GM18507 (cell line): ENCODE measurements at regions not wholly inside any gene's neighbourhood (a gene's known extent, or its start where the extent isn't known, plus 50 kb on each side); places are given as distances from the start of the nearest gene placed in this dataset.
"Not testable (repeated sequence)": the region's sequence is repeated elsewhere in the genome, so short reads cannot be mapped to it uniquely, and the experiment has no call there.

Experiments used
- DNase-seq: peaks from one replicate; pipeline ENCODE4 v3.0.0; 2011; ENCODE audit warnings: low read depth; ENCODE audit not compliant: insufficient read length; ENCODE audit errors: extremely low spot score
- FAIRE-seq: peaks from 2 replicates; lab custom pipeline; 2011; peaks lifted over from hg19 to GRCh38; lab: Jason Lieb, UNC

GRCh38 chr3:110849064-110849463 lies 222.6 kb upstream of the NECTIN3 start:
- no peak for FAIRE-seq
- no peak for DNase-seq

- FAIRE-seq (no peak), DNase-seq (no peak)
Observed at GRCh38 chr3:110851736-110852135, 219.9 kb upstream of the NECTIN3 start.

- FAIRE-seq (no peak), DNase-seq (no peak)
Observed at GRCh38 chr3:110855207-110855606, 216.4 kb upstream of the NECTIN3 start.

- DNase-seq, result no peak
- no peak for FAIRE-seq
Observed at GRCh38 chr3:110856916-110857315, 214.7 kb upstream of the NECTIN3 start.

- DNase-seq (no peak), FAIRE-seq (no peak)
Observed at GRCh38 chr3:110858549-110858948, 213.1 kb upstream of the NECTIN3 start.

GRCh38 chr3:110859336-110859735 lies 212.3 kb upstream of the NECTIN3 start:
- DNase-seq (no peak), FAIRE-seq (no peak)

- FAIRE-seq, result no peak
Observed at GRCh38 chr3:110859993-110860392, 211.6 kb upstream of the NECTIN3 start.

GRCh38 chr3:110865934-110866333 lies 205.7 kb upstream of the NECTIN3 start:
- no peak for FAIRE-seq
- no peak for DNase-seq

More at GRCh38 chr3:110859993-110860392, 211.6 kb upstream of the NECTIN3 start:
- DNase-seq, result no peak

GRCh38 chr3:110868106-110868505 lies 203.5 kb upstream of the NECTIN3 start:
- DNase-seq, result no peak
- no peak for FAIRE-seq

- FAIRE-seq (no peak), DNase-seq (no peak)
Observed at GRCh38 chr3:110869736-110870135, 201.9 kb upstream of the NECTIN3 start.

- DNase-seq (no peak), FAIRE-seq (no peak)
Observed at GRCh38 chr3:110871869-110872268, 199.7 kb upstream of the NECTIN3 start.

GRCh38 chr3:110878692-110879091 lies 192.9 kb upstream of the NECTIN3 start:
- DNase-seq (no peak), FAIRE-seq (no peak)

- no peak for FAIRE-seq
- DNase-seq, result no peak
Observed at GRCh38 chr3:110881069-110881468, 190.5 kb upstream of the NECTIN3 start.

GRCh38 chr3:110886222-110886893 lies 185.3 kb upstream of the NECTIN3 start:
- DNase-seq, result no peak
- no peak for FAIRE-seq

- FAIRE-seq (no peak), DNase-seq (no peak)
Observed at GRCh38 chr3:110887176-110887575, 184.4 kb upstream of the NECTIN3 start.

- not testable (repeated sequence) for DNase-seq, FAIRE-seq
Observed at GRCh38 chr3:110888625-110889375, 182.8 kb upstream of the NECTIN3 start.

- FAIRE-seq, DNase-seq: not testable (repeated sequence)
Observed at GRCh38 chr3:110889376-110889699, 182.3 kb upstream of the NECTIN3 start.

- no peak for DNase-seq
- FAIRE-seq, result no peak
Observed at GRCh38 chr3:110894574-110894973, 177.0 kb upstream of the NECTIN3 start.

GRCh38 chr3:110895054-110895453 lies 176.6 kb upstream of the NECTIN3 start:
- FAIRE-seq (no peak), DNase-seq (no peak)

- no peak for DNase-seq
- FAIRE-seq, result no peak
Observed at GRCh38 chr3:110897046-110897445, 174.6 kb upstream of the NECTIN3 start.

- DNase-seq, result no peak
- FAIRE-seq, result no peak
Observed at GRCh38 chr3:110900576-110900975, 171.0 kb upstream of the NECTIN3 start.
